ENCODE measurements at regions not wholly inside any gene's neighbourhood (a gene's known extent, or its start where the extent isn't known, plus 50 kb on each side); places are given as distances from the start of the nearest gene placed in this dataset.

DNA sequence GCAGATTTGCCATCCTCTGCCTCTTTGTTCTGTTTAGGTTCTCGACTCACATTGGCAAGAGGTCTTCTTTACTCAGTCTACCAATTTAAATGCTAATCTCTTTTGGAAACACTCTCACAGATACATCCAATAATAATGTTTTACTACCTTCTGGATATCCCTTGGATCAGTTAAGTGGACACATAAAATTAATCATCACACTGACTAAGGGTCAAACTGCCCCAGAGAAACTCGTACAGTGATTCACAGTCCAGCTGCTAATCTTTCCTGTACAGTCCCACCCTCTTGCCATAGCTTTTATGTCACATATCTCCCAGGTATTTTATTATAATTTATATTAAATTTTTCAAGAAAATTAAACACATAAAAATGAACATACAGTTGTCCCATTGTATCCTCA lies 360.8 kb upstream of the RGMA start:
- Histone ChIP-seq H4K20me1 (ENCODE audit: insufficient read depth, poor library complexity, severe bottlenecking) (no peaks in the 10 kb centered on the region), H2AFZ (no peak overlapping the region), H3K4me2 (no peak overlapping the region), H3K27ac (no peak overlapping the region), H3K9me2 (replicated peaks; ENCODE audit: insufficient read depth) (no peaks in the 10 kb centered on the region), H3K36me3 (replicated peaks; ENCODE audit: insufficient read depth, low read depth) (no peaks in the 10 kb centered on the region), H3K4me1 (ENCODE audit: insufficient read depth) (no peaks in the 10 kb centered on the region), H3K4me3 (no peak overlapping the region), H3K9me3 (ENCODE audit: low read depth) (no peaks in the 10 kb centered on the region), H3K27me3 (no peaks in the 10 kb centered on the region), H3K79me2 (no peaks in the 10 kb centered on the region)
- no peak for TF ChIP-seq EZH2 (IDR thresholded peaks at IDR 0.05; ENCODE audit: borderline replicate concordance)
- TF ChIP-seq, protein P1, sequence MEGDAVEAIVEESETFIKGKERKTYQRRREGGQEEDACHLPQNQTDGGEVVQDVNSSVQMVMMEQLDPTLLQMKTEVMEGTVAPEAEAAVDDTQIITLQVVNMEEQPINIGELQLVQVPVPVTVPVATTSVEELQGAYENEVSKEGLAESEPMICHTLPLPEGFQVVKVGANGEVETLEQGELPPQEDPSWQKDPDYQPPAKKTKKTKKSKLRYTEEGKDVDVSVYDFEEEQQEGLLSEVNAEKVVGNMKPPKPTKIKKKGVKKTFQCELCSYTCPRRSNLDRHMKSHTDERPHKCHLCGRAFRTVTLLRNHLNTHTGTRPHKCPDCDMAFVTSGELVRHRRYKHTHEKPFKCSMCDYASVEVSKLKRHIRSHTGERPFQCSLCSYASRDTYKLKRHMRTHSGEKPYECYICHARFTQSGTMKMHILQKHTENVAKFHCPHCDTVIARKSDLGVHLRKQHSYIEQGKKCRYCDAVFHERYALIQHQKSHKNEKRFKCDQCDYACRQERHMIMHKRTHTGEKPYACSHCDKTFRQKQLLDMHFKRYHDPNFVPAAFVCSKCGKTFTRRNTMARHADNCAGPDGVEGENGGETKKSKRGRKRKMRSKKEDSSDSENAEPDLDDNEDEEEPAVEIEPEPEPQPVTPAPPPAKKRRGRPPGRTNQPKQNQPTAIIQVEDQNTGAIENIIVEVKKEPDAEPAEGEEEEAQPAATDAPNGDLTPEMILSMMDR (IDR thresholded peaks at IDR 0.05; ENCODE audit: poor library complexity), result no peak
- DNase-seq (ENCODE audit: low spot score), result no peak
- WGBS (ENCODE audit: low lambda C conversion rate, missing lambda C conversion rate), result 78% methylated on average over 2 of the region's 2 CpGs

DNA sequence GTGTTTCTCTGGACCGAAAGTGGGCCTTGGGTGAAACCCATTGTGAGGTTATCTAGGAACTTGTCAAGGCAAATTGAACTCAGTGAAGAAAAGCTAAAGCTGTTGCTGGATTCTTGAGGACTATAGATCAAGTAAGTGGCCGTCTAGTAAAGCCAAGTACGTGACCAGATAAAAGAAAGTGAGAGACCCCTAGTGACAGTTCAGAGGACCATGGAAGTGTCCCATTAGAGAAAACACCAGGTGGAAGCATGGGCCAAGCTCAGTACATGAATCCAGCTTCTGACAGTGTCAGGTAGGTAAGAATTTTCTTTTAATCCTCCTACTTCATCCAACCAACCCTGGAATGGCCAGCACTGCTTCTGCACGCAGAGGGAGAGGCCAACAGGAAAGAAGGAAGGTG lies 349.3 kb upstream of the RGMA start:
- WGBS (ENCODE audit: low lambda C conversion rate, missing lambda C conversion rate), result 44% methylated on average over 3 of the region's 4 CpGs
- H3K27ac ChIP-seq, result no peak overlapping the region
- H3K4me1 ChIP-seq (ENCODE audit: insufficient read depth), result no peaks in the 10 kb centered on the region
- no peak overlapping the region for H2AFZ ChIP-seq
- peaks cover 9% of the 10 kb centered on the region for H3K27me3 ChIP-seq
- H3K36me3 ChIP-seq (replicated peaks; ENCODE audit: insufficient read depth, low read depth), result no peaks in the 10 kb centered on the region
- H4K20me1 ChIP-seq (ENCODE audit: insufficient read depth, poor library complexity, severe bottlenecking), result no peaks in the 10 kb centered on the region
- TF ChIP-seq EZH2phosphoT487 (IDR thresholded peaks at IDR 0.05; ENCODE audit: low read depth, severe bottlenecking, unreplicated experiment) (no peak), EZH2 (IDR thresholded peaks at IDR 0.05; ENCODE audit: borderline replicate concordance) (no peak)
- TF ChIP-seq, protein P1 (IDR thresholded peaks at IDR 0.05; ENCODE audit: poor library complexity), result no peak
- no peaks in the 10 kb centered on the region for H3K9me2 ChIP-seq (replicated peaks; ENCODE audit: insufficient read depth)
- no peak overlapping the region for H3K4me2 ChIP-seq
- no peak overlapping the region for H3K4me3 ChIP-seq
- no peaks in the 10 kb centered on the region for H3K79me2 ChIP-seq
- DNase-seq (ENCODE audit: low spot score), result no peak
- no peaks in the 10 kb centered on the region for H3K9me3 ChIP-seq (ENCODE audit: low read depth)

DNA sequence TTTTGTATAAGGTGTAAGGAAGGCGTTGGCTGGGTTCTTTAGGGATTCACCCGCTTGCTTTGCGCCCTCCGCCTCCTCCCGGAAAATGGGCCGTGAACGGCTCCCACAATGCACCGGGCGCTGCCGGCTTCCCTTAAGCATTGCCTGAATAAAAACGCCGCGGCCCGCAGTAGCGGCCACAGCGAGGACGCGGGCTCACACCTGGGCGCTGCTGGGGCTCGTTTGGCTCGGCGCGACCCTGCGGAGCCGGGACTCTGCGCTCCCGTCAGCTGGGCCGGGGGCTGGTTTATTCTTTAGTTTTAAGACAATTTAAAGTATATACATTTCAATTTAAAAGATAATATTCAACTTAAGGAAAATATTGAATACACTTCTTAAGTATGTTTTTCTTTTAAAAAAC lies 343.5 kb upstream of the RGMA start:
- no peaks in the 10 kb centered on the region for H4K20me1 ChIP-seq (ENCODE audit: insufficient read depth, poor library complexity, severe bottlenecking)
- H3K9me3 ChIP-seq (ENCODE audit: low read depth), result no peaks in the 10 kb centered on the region
- no peak for TF ChIP-seq EZH2phosphoT487 (IDR thresholded peaks at IDR 0.05; ENCODE audit: low read depth, severe bottlenecking, unreplicated experiment)
- TF ChIP-seq EZH2 (IDR thresholded peaks at IDR 0.05; ENCODE audit: borderline replicate concordance), result no peak
- TF ChIP-seq, protein P1 (IDR thresholded peaks at IDR 0.05; ENCODE audit: poor library complexity), result no peak
- H3K79me2 ChIP-seq, result no peaks in the 10 kb centered on the region
- WGBS (ENCODE audit: low lambda C conversion rate, missing lambda C conversion rate), result 92% methylated on average over 28 of the region's 28 CpGs
- no peaks in the 10 kb centered on the region for H3K9me2 ChIP-seq (replicated peaks; ENCODE audit: insufficient read depth)
- DNase-seq (ENCODE audit: low spot score), result no peak
- H3K4me1 ChIP-seq (ENCODE audit: insufficient read depth), result no peaks in the 10 kb centered on the region
- H3K4me2 ChIP-seq, result no peak overlapping the region
- no peak overlapping the region for H3K27ac ChIP-seq
- no peak overlapping the region for H3K4me3 ChIP-seq
- no peak overlapping the region for H2AFZ ChIP-seq
- no peaks in the 10 kb centered on the region for H3K36me3 ChIP-seq (replicated peaks; ENCODE audit: insufficient read depth, low read depth)
- H3K27me3 ChIP-seq, result no peaks in the 10 kb centered on the region

DNA sequence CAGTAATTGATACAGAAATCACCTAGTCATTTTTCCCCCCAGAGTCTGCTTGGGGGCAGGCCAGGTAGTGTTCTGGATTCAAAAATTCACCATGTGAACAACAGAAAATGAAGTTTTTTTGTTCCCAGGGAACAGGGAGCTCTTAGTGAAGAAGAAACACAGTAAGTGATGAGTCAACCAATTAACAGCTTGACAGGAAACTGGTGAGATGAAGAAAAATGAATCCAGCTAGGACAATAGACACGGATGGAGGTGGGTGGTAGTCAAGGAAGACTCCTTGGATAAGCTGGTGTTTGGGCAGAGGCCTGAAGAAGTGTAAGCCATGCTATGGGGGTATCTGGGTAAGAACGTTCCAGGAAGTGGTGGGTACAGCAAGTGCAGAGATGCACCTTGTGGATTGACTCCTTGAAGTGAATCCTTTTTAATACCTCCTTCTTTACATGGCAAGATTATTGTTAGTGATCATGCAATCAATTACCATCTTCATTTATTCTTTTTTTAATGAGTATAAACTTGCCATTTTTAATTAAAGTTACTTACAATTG lies 339.9 kb upstream of the RGMA start:
- no peaks in the 10 kb centered on the region for H3K9me3 ChIP-seq (ENCODE audit: low read depth)
- no peaks in the 10 kb centered on the region for H3K9me2 ChIP-seq (replicated peaks; ENCODE audit: insufficient read depth)
- no peaks in the 10 kb centered on the region for H3K36me3 ChIP-seq (replicated peaks; ENCODE audit: insufficient read depth, low read depth)
- 73% methylated on average over 2 of the region's 2 CpGs for WGBS (ENCODE audit: low lambda C conversion rate, missing lambda C conversion rate)
- peaks cover 4% of the 10 kb centered on the region for H3K27me3 ChIP-seq
- H3K4me3 ChIP-seq, result no peak overlapping the region
- no peak overlapping the region for H3K27ac ChIP-seq
- TF ChIP-seq EZH2phosphoT487 (IDR thresholded peaks at IDR 0.05; ENCODE audit: low read depth, severe bottlenecking, unreplicated experiment) (no peak), EZH2 (IDR thresholded peaks at IDR 0.05; ENCODE audit: borderline replicate concordance) (no peak)
- no peaks in the 10 kb centered on the region for H3K4me1 ChIP-seq (ENCODE audit: insufficient read depth)
- H3K79me2 ChIP-seq, result no peaks in the 10 kb centered on the region
- DNase-seq (ENCODE audit: low spot score), result no peak
- H4K20me1 ChIP-seq (ENCODE audit: insufficient read depth, poor library complexity, severe bottlenecking), result no peaks in the 10 kb centered on the region
- no peak overlapping the region for H2AFZ ChIP-seq
- H3K4me2 ChIP-seq, result no peak overlapping the region

Data from hepatocyte (in vitro differentiated cells).